Small intestine (tissue), 7 donors: ENCODE measurements at regions not wholly inside any gene's neighbourhood (a gene's known extent, or its start where the extent isn't known, plus 50 kb on each side); places are given as distances from the start of the nearest gene placed in this dataset.
"Not testable (repeated sequence)": the region's sequence is repeated elsewhere in the genome, so short reads cannot be mapped to it uniquely, and the experiment has no call there.

ENCODE experiments used
- DNase-seq, 2 donors: peaks; one replicate each; pipeline versions ENCODE4 v3.0.0 to v3.0.0-alpha.2; 2013
- FAIRE-seq: peaks from 2 replicates; lab custom pipeline; 2012; peaks lifted over from hg19 to GRCh38; lab: Jason Lieb, UNC
- H3K27ac ChIP-seq, 3 donors: one replicate each; pipeline ENCODE4 v1.5.1; 2013; ENCODE audit warnings: low read length in 2 of 3, mild to moderate bottlenecking in 2 of 3, control low read depth in 1 of 3, inconsistent platforms in 1 of 3, low read depth in 1 of 3, moderate library complexity in 1 of 3
- H3K27me3 ChIP-seq, 3 donors: one replicate each; pipeline ENCODE4 v1.6.1; 2013; ENCODE audit warnings: low read length in 3 of 3, inconsistent platforms in 1 of 3; ENCODE audit not compliant: control insufficient read depth in 3 of 3, insufficient read depth in 3 of 3
- H3K36me3 ChIP-seq, 3 donors: one replicate each; pipeline ENCODE4 v1.6.1; 2013; ENCODE audit warnings: low read length in 3 of 3, inconsistent platforms in 1 of 3, low read depth in 1 of 3, mild to moderate bottlenecking in 1 of 3, moderate library complexity in 1 of 3; ENCODE audit not compliant: control insufficient read depth in 3 of 3, insufficient read depth in 2 of 3
- H3K4me1 ChIP-seq, 3 donors: one replicate each; pipeline ENCODE4 v1.6.1; 2013; ENCODE audit warnings: low read length in 2 of 3, inconsistent platforms in 1 of 3, low read depth in 1 of 3, mild to moderate bottlenecking in 1 of 3, moderate library complexity in 1 of 3; ENCODE audit not compliant: control insufficient read depth in 3 of 3, insufficient read depth in 2 of 3
- H3K4me3 ChIP-seq, 3 donors: one replicate each; pipeline ENCODE4 v1.5.1; 2013; ENCODE audit warnings: low read length in 3 of 3, control low read depth in 1 of 3, inconsistent platforms in 1 of 3, low read depth in 1 of 3, mild to moderate bottlenecking in 1 of 3, moderate library complexity in 1 of 3
- H3K9me3 ChIP-seq, 2 donors: one replicate each; pipeline ENCODE4 v1.6.1; 2013; ENCODE audit warnings: low read depth in 1 of 2, low read length in 1 of 2; ENCODE audit not compliant: control insufficient read depth in 2 of 2, insufficient read depth in 1 of 2
- WGBS, 3 donors: extraction: QIAGEN DNeasy Blood & Tissue Kit; methylation state at CpG; one replicate each; pipeline ENCODE4 v1.1.7; 2013; 5-methylcytosine and 5-hydroxymethylcytosine counted together
- donor health status: healthy with polysubstance abuse.
- donor health status: control.
- donor health status: control.
- donor health status: Bipolar disorder and iron deficiency.
- donor health status: healthy.

DNA sequence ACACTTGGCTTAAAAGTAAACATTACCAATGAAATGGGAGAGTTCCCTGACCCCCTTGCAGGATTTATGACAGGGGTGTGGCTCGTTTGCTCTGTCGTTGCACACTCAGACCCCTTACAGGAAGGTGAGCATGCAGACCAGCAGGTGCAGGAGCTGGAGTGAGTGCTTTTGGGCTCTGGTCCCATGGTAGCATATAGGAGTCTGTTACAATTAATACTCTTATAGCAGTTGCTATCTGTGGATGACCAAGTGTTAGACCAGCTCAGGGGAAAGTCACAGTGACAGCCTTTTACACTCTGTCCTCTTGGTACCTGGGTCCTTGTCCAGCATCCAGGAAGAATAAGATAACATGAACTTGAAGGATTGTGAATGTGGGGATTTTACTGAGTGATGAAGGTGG is 1177.5 kb downstream of the NSUN3 start:
- Histone ChIP-seq H3K27me3 (no peaks in the 10 kb centered on the region), H3K27ac (no peak overlapping the region), H3K36me3 (no peaks in the 10 kb centered on the region), H3K4me3 (no peak overlapping the region), H3K4me1 (no peaks in the 10 kb centered on the region), H3K9me3 (no peaks in the 10 kb centered on the region)
- no peak for DNase-seq
- 6 to 48% (median 46%) methylated on average over 2 of the region's 2 CpGs for WGBS, 3 donors
- no peak for FAIRE-seq

DNA sequence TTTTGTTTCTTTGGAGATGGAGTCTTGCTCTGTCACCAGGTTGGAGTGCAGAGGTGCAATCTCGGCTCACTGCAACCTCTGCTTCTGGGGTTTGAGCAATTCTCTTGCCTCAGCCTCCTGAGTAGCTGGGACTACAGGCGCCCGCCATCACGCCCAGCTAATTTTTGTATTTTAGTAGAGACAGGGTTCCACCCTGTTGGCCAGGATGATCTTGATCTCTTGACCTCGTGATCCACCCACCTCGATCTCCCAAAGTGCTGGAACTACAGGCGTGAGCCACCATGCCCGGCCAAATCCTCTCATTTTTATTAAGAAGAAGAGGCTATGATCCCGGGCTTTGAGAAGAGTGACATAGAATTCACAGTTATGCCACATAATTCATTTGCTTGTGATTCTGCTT is 1178.4 kb downstream of the NSUN3 start:
- FAIRE-seq, H3K4me3 ChIP-seq, H3K4me1 ChIP-seq, H3K27me3 ChIP-seq, H3K36me3 ChIP-seq, H3K27ac ChIP-seq, H3K9me3 ChIP-seq, DNase-seq: not testable (repeated sequence)
- 82 to 88% (median 84%) methylated on average over 9 of the region's 9 CpGs for WGBS, 3 donors

DNA sequence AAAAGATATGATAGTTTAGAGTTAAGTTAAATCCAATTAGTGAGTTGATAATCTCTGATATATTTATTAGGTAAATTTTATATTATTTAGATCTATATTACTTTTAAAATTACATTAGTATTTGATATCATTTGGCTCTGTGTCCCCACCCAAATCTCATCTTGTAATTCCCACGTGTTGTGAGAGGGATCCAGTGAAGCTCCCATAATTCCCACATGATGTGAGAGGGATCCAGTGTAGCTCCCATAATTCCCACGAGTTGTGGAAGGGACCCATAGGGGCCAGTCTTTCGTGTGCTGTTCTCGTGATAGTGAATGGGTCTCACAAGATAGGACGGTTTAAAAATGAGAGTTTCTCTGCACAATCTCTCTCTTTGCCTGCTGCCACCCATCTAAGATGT is 1183.6 kb downstream of the NSUN3 start:
- DNase-seq: no peak
- Histone ChIP-seq H3K4me3 (no peak overlapping the region), H3K27ac (no peak overlapping the region), H3K9me3 (no peaks in the 10 kb centered on the region), H3K27me3 (no peaks in the 10 kb centered on the region), H3K36me3 (no peaks in the 10 kb centered on the region), H3K4me1 (no peaks in the 10 kb centered on the region)
- 74 to 82% (median 78%) methylated on average over 5 of the region's 5 CpGs for WGBS, 3 donors
- FAIRE-seq: no peak

DNA sequence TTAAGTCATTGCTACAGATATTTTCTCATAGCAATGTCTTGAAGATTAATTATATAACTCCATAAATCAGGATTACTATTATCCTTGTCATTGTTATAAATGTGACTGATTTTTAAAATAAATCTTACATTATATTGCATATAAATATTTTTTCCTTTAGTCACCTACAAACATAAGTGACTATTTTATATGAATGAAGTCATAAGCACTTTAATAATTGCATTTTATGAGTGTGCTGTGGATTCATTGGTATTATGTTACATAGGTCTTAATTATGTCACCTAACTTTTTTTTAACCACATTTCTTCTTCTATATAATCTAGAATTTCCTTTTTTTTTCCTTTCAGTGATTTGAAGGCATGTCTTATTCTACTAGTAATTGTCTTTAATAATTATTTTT is 1191.2 kb downstream of the NSUN3 start:
- H3K27me3 ChIP-seq: no peaks in the 10 kb centered on the region
- H3K36me3 ChIP-seq: no peaks in the 10 kb centered on the region
- peaks cover 0 to 8% of the 10 kb centered on the region in 2 donors for H3K9me3 ChIP-seq
- H3K4me3 ChIP-seq: no peak overlapping the region
- DNase-seq: no peak
- no peak overlapping the region for H3K27ac ChIP-seq
- no peaks in the 10 kb centered on the region for H3K4me1 ChIP-seq
- no peak for FAIRE-seq

DNA sequence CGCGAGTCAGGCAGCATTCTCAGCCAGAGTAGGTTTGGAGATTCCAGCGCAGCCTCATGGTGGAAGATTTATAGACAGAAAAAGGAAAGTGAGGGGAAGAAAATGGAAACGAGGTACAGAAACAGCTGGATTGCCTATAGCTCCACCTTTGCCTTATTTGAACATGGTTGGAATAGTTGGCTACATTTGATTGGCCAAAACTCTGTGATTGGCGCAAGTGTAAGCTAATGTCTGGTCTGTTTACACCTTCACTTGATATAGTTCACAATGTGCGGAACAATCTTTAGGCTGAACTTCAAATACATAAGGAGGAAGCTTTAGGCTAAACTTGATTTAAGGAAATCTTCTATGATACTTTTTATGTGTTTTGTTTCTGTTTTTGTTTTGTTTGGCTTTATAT is 1191.9 kb downstream of the NSUN3 start:
- FAIRE-seq: no peak
- WGBS, 3 donors: 82 to 85% (median 83%) methylated on average over 6 of the region's 6 CpGs
- H3K27ac ChIP-seq: no peak overlapping the region

DNA sequence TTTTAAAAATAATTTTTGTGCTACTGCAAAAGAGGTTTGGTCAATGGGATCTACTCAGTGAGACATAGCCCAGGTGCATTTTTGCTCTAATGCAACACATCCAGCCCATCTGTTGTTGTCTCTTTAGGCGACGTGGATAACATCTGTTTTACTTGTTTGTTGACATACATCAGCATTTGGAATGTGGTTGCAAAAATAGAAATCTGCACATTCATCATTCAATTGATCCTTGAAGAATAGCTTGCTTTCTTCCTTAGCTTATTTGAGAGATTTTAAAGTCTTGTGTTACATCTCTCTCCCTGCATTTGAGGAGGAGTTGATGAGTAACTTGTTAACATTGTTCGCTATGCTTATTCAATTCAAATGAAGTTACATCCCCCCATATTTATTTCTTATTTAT is 1202.3 kb downstream of the NSUN3 start:
- 68 to 88% (median 82%) methylated on average over 3 of the region's 3 CpGs for WGBS, 3 donors
- FAIRE-seq (no peak), DNase-seq (no peak)
- H3K9me3 ChIP-seq: no peaks in the 10 kb centered on the region
- H3K4me1 ChIP-seq: no peaks in the 10 kb centered on the region
- H3K27me3 ChIP-seq: no peaks in the 10 kb centered on the region
- H3K36me3 ChIP-seq: no peaks in the 10 kb centered on the region
- H3K4me3 ChIP-seq: no peak overlapping the region
- H3K27ac ChIP-seq: no peak overlapping the region

More for the DNA sequence above, 1191.9 kb downstream of the NSUN3 start:
- DNase-seq: no peak
- Histone ChIP-seq H3K9me3 (peaks cover 0 to 8% of the 10 kb centered on the region in 2 donors), H3K36me3 (no peaks in the 10 kb centered on the region), H3K27me3 (no peaks in the 10 kb centered on the region), H3K4me3 (no peak overlapping the region), H3K4me1 (no peaks in the 10 kb centered on the region)

DNA sequence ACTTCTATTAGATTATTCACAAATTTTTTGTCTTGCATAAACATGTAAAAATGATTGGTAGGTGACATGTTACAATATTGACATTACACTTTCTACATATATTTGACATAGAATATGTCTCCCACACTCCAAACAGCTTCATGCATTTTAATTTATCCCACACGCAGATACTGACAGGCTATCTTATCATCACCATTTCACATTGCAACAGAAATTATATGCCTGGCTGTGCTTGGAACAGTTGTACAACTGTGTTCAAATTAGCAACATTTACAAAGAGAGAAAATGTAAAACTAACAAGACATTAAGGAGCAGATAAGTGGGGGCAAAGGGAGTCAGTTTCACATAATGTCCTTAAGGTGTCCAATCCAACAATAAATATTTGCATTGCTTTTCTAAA is 1208.5 kb downstream of the NSUN3 start:
- Histone ChIP-seq H3K27ac (no peak overlapping the region), H3K36me3 (no peaks in the 10 kb centered on the region), H3K9me3 (no peaks in the 10 kb centered on the region), H3K4me1 (no peaks in the 10 kb centered on the region), H3K27me3 (no peaks in the 10 kb centered on the region), H3K4me3 (no peak overlapping the region)
- FAIRE-seq (no peak), DNase-seq (no peak)
- 33 to 72% (median 58%) methylated on average over 1 of the region's 1 CpG for WGBS, 3 donors

DNA sequence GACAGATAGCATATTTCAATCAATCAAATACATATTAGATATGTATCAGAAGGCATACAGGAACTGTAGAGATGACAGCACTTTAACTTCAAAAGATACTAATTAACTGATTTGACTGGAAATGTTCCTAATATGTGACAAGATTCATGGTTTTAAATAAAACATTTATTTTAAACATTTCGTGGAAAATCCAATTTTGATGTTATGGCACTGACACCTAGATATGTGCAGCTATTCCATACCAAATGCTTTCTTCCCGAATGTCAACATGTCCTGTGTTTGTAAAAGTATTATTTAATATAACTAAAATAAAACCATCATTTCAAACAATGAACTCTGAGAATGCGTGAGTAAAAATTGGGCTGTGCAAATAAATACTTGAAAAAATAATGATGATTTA is 1209.3 kb downstream of the NSUN3 start:
- H3K9me3 ChIP-seq: no peaks in the 10 kb centered on the region
- no peak for FAIRE-seq
- H3K4me3 ChIP-seq: no peak overlapping the region
- DNase-seq: no peak
- H3K27me3 ChIP-seq: no peaks in the 10 kb centered on the region
- 67 to 78% (median 74%) methylated on average over 3 of the region's 3 CpGs for WGBS, 3 donors
- H3K36me3 ChIP-seq: no peaks in the 10 kb centered on the region
- no peak overlapping the region for H3K27ac ChIP-seq
- no peaks in the 10 kb centered on the region for H3K4me1 ChIP-seq

DNA sequence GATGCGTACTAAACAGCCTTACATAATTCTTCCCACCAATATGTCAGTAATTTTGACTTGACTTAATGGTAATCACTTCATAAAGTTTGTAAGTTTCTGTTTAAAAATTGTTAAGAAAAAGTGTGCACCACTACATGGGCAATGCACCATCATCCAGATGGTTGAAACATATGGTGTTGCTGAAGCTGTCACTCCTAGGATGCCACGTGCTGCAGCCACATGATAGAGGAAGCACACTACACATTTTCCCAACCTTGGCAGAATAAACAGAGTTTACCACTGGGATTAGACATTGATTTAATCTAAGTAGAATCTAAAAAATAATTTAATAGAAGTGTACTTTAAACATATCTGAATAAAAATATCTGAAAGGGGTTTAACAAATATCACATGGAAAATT is 1209.9 kb downstream of the NSUN3 start:
- Histone ChIP-seq H3K27me3 (no peaks in the 10 kb centered on the region), H3K4me1 (no peaks in the 10 kb centered on the region), H3K9me3 (no peaks in the 10 kb centered on the region), H3K36me3 (no peaks in the 10 kb centered on the region), H3K4me3 (no peak overlapping the region), H3K27ac (no peak overlapping the region)
- DNase-seq (no peak), FAIRE-seq (no peak)
- WGBS, 3 donors: 69 to 76% (median 70%) methylated on average over 2 of the region's 2 CpGs
